Mucosa of descending colon (tissue), 3 donors: ENCODE measurements at regions not wholly inside any gene's neighbourhood (a gene's known extent, or its start where the extent isn't known, plus 50 kb on each side); places are given as distances from the start of the nearest gene placed in this dataset.

Experiments used
- ATAC-seq: fragments of 200-7000 bp; cut with Tn5 transposase; one replicate; pipeline ENCODE4 v1.9.1; 2020; ENCODE audit warnings: mild to moderate bottlenecking, moderate library complexity
- DNase-seq, 3 donors: peaks; one replicate each; pipeline ENCODE4 v3.0.0-alpha.2; 2020
- H3K36me3 ChIP-seq: fragments of 200-600 bp; one replicate; pipeline ENCODE4 v1.8.0; 2021; ENCODE audit warnings: low read depth, mild to moderate bottlenecking
- H3K4me1 ChIP-seq: fragments of 200-600 bp; one replicate; pipeline ENCODE4 v1.8.0; 2021; ENCODE audit warnings: low read depth, mild to moderate bottlenecking
- H3K4me3 ChIP-seq: fragments of 200-600 bp; one replicate; pipeline ENCODE4 v1.8.0; 2021; ENCODE audit warnings: mild to moderate bottlenecking
- H3K9me3 ChIP-seq: fragments of 200-600 bp; one replicate; pipeline ENCODE4 v1.8.0; 2021; ENCODE audit warnings: mild to moderate bottlenecking
- CTCF ChIP-seq: fragments of 200-600 bp; IDR thresholded peaks from one replicate; pipeline ENCODE4 v1.8.0; 2022; ENCODE audit warnings: antibody characterized with exemption, mild to moderate bottlenecking
- intact Hi-C, 2 donors: fragments of 100-400 bp; cut with DNase I in 1 of 2; cut with micrococcal nuclease in 1 of 2; formaldehyde crosslinking; loops; one replicate each; pipeline versions ENCODE4 v1.11.0 to v1.11.1; 2022; cut with DNase I, micrococcal nuclease
- donor health status: DM: no; HTN: no; CAD: no; lungs with moderate emphysema.
- donor health status: DM: no; HTN: no; CAD: no.
- donor health status: DM: no; HTN: yes; CAD: no.

DNA sequence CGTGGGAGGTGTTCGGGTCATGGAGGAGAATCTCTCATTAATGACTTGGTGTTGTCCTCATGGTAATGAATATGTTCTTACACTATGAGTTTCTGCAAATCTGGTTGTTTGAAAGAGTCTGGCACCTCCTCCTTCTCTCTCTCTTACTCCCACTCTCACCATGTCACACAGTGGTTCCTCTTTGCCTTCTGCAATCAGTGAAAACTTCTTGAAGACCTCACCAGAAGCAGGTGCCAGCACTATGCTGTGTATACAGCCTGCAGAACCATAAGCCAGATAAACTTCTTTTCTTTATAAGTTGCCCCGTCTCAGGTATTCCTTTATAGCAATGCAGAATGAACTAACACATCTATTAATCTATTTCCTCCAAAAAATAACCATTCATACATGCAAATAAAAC lies 275.0 kb downstream of the ANTXR2 start:
- no peak for ATAC-seq
- H3K4me1 ChIP-seq, result no peaks in the 10 kb centered on the region
- DNase-seq, result no peak
- H3K9me3 ChIP-seq, result peaks cover 2% of the 10 kb centered on the region
- intact Hi-C loops, result no loop called here
- no peak for TF ChIP-seq CTCF
- H3K36me3 ChIP-seq, result no peaks in the 10 kb centered on the region
- H3K4me3 ChIP-seq, result no peak overlapping the region

DNA sequence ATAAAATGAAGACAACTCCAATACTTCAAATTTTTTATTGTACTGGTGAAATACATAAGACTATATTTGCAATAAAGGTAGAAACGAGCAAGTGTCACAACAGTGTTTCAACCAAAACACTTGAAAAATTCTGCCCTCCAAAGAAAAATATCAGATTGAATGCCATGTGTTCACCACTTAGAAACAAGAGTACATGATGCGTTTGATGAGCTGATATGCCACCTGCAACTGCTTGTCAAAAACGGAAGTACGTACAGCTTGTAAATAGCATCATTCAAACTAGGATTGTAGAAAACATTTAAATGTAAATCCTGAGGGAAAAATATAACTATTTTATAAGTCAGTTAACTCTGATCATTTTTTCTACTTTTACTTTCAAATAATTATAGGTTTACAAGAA lies 276.1 kb downstream of the ANTXR2 start:
- Histone ChIP-seq H3K9me3 (peaks cover 3% of the 10 kb centered on the region), H3K36me3 (no peaks in the 10 kb centered on the region), H3K4me1 (no peaks in the 10 kb centered on the region), H3K4me3 (no peak overlapping the region)
- DNase-seq, result no peak
- intact Hi-C loops, result no loop called here
- TF ChIP-seq CTCF, result no peak
- ATAC-seq, result no peak

GRCh38 chr4:79788884-79789283 lies 284.1 kb downstream of the ANTXR2 start:
- no peaks in the 10 kb centered on the region for H3K4me1 ChIP-seq
- TF ChIP-seq CTCF, result no peak
- H3K36me3 ChIP-seq, result no peaks in the 10 kb centered on the region
- intact Hi-C loops, result no loop called here
- H3K4me3 ChIP-seq, result no peak overlapping the region
- H3K9me3 ChIP-seq, result peaks cover 16% of the 10 kb centered on the region
- DNase-seq (no peak), ATAC-seq (no peak)

GRCh38 chr4:79780129-79780528 lies 292.9 kb downstream of the ANTXR2 start:
- no peak for TF ChIP-seq CTCF
- Histone ChIP-seq H3K36me3 (no peaks in the 10 kb centered on the region), H3K4me3 (no peak overlapping the region), H3K4me1 (no peaks in the 10 kb centered on the region), H3K9me3 (no peaks in the 10 kb centered on the region)
- ATAC-seq (no peak), DNase-seq (no peak)
- intact Hi-C loops, result no loop called here

DNA sequence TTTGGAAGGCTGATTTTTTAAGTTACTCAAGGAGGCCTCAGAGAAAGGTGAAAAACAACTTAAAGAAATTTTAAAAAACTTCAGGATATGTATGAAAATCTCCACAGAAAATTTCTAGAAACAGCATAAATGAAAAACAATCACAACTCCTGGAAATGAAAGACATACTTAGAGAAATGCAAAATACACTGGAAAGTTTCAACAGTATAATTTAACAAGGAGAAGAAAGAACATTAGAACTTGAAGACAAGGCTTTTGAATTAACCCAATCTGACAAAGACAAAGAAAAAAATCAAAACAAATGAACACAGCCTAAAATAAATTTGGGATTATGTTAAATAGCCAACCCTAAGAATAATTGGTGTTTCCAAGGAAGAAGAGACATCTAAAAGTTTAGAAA lies 300.5 kb downstream of the ANTXR2 start:
- TF ChIP-seq CTCF, result no peak
- H3K4me1 ChIP-seq, result no peaks in the 10 kb centered on the region

GRCh38 chr4:79764120-79764519 lies 308.9 kb downstream of the ANTXR2 start:
- Histone ChIP-seq H3K4me1 (no peaks in the 10 kb centered on the region), H3K4me3 (no peak overlapping the region), H3K9me3 (peaks cover 14% of the 10 kb centered on the region), H3K36me3 (no peaks in the 10 kb centered on the region)
- intact Hi-C loops, result no loop called here
- no peak for TF ChIP-seq CTCF
- DNase-seq (no peak), ATAC-seq (no peak)

More for the DNA sequence above, 300.5 kb downstream of the ANTXR2 start:
- H3K9me3 ChIP-seq, result peaks cover 13% of the 10 kb centered on the region
- ATAC-seq (no peak), DNase-seq (no peak)
- no peak overlapping the region for H3K4me3 ChIP-seq
- no peaks in the 10 kb centered on the region for H3K36me3 ChIP-seq
- intact Hi-C loops, result no loop called here
